HEK293T (cell line): ENCODE measurements at regions not wholly inside any gene's neighbourhood (a gene's known extent, or its start where the extent isn't known, plus 50 kb on each side); places are given as distances from the start of the nearest gene placed in this dataset.

Source experiments
- CTCF ChIA-PET: fragments of 350-600 bp; formaldehyde crosslinking; extraction: SDS; loops from one replicate; lab custom pipeline; 2021; ENCODE audit warnings: antibody characterized with exemption, inconsistent platforms; lab: Yijun Ruan, JAX
- POLR2A ChIA-PET: fragments of 350-600 bp; formaldehyde crosslinking; extraction: SDS; loops from one replicate; lab custom pipeline; 2020; ENCODE audit warnings: antibody characterized with exemption, inconsistent platforms; lab: Yijun Ruan, JAX
- DNase-seq: peaks from one replicate; pipeline ENCODE4 v3.0.0; 2012; ENCODE audit warnings: mixed read lengths; ENCODE audit errors: extremely low spot score
- ARNT ChIP-seq: fragments of 450-650 bp; IDR thresholded peaks from 2 replicates; pipeline ENCODE4 v1.6.1; 2017; ENCODE audit warnings: mild to moderate bottlenecking
- BHLHE40 ChIP-seq: fragments of 450-650 bp; IDR thresholded peaks from 2 replicates; pipeline ENCODE4 v1.6.1; 2016; ENCODE audit warnings: mild to moderate bottlenecking, moderate library complexity, borderline replicate concordance
- CTBP1 ChIP-seq: fragments of 450-650 bp; IDR thresholded peaks from 2 replicates; pipeline ENCODE4 v1.6.1; 2016; ENCODE audit warnings: borderline replicate concordance
- ELF4 ChIP-seq: fragments of 450-650 bp; IDR thresholded peaks from 2 replicates; pipeline ENCODE4 v1.6.1; 2017; ENCODE audit warnings: antibody characterized with exemption
- FOXA1 ChIP-seq: fragments of 450-650 bp; IDR thresholded peaks from 2 replicates; pipeline ENCODE4 v1.6.1; 2016; ENCODE audit warnings: mild to moderate bottlenecking
- FOXK2 ChIP-seq: fragments of 450-650 bp; IDR thresholded peaks from 2 replicates; pipeline ENCODE4 v1.6.1; 2016; ENCODE audit warnings: mild to moderate bottlenecking
- FOXM1 ChIP-seq: fragments of 450-650 bp; IDR thresholded peaks from 2 replicates; pipeline ENCODE4 v1.6.1; 2017; ENCODE audit warnings: mild to moderate bottlenecking, borderline replicate concordance
- HDGF ChIP-seq: fragments of 450-650 bp; IDR thresholded peaks from 2 replicates; pipeline ENCODE4 v1.6.1; 2017; ENCODE audit warnings: antibody characterized with exemption, borderline replicate concordance
- L3MBTL2 ChIP-seq: fragments of 450-650 bp; conservative IDR thresholded peaks from 2 replicates; pipeline ENCODE4 v1.6.1; 2016; ENCODE audit warnings: mild to moderate bottlenecking
- LEF1 ChIP-seq: fragments of 450-650 bp; IDR thresholded peaks from 2 replicates; pipeline ENCODE4 v1.6.1; 2017; ENCODE audit warnings: mild to moderate bottlenecking, borderline replicate concordance
- NFRKB ChIP-seq: fragments of 450-650 bp; IDR thresholded peaks from 2 replicates; pipeline ENCODE4 v1.6.1; 2016; ENCODE audit warnings: mild to moderate bottlenecking, moderate library complexity
- PKNOX1 ChIP-seq: fragments of 450-650 bp; IDR thresholded peaks from 2 replicates; pipeline ENCODE4 v1.6.1; 2016
- SP1 ChIP-seq: fragments of 450-650 bp; IDR thresholded peaks from 2 replicates; pipeline ENCODE4 v1.6.1; 2017
- SUZ12 ChIP-seq: fragments of 450-650 bp; IDR thresholded peaks from 2 replicates; pipeline ENCODE4 v1.6.1; 2016; ENCODE audit warnings: mild to moderate bottlenecking
- TARDBP ChIP-seq: fragments of 450-650 bp; IDR thresholded peaks from 2 replicates; pipeline ENCODE4 v1.6.1; 2016
- ZNF384 ChIP-seq: fragments of 450-650 bp; IDR thresholded peaks from 2 replicates; pipeline ENCODE4 v1.6.1; 2016

- no peak for DNase-seq
- TF ChIP-seq FOXM1 = no peak
- no peak for TF ChIP-seq HDGF
- no peak for TF ChIP-seq SUZ12
- no peak for TF ChIP-seq FOXA1
- TF ChIP-seq SP1 = no peak
- TF ChIP-seq L3MBTL2 = no peak
- no peak for TF ChIP-seq BHLHE40
- no peak for TF ChIP-seq ARNT
- no peak for TF ChIP-seq ELF4
- TF ChIP-seq CTBP1 = no peak
- TF ChIP-seq TARDBP = no peak
- TF ChIP-seq LEF1 = no peak
- TF ChIP-seq FOXK2 = no peak
- TF ChIP-seq NFRKB = no peak
- TF ChIP-seq ZNF384 = no peak
- ChIA-PET CTCF (no interaction called here), POLR2A (no interaction called here)
These were observed 250.3 kb downstream of the SEC61B start for GRCh38 chr9:99472240-99472915.

GRCh38 chr9:99472916-99473245 lies 250.8 kb downstream of the SEC61B start:
- TF ChIP-seq NFRKB = no peak
- no peak for TF ChIP-seq HDGF
- TF ChIP-seq BHLHE40 = no peak
- no peak for TF ChIP-seq SUZ12
- TF ChIP-seq ARNT = no peak
- TF ChIP-seq TARDBP = no peak
- no peak for TF ChIP-seq FOXA1
- TF ChIP-seq FOXM1 = no peak
- TF ChIP-seq LEF1 = no peak
- TF ChIP-seq PKNOX1 = no peak
- no peak for TF ChIP-seq L3MBTL2
- no peak for TF ChIP-seq ELF4
- TF ChIP-seq SP1 = no peak
- no peak for TF ChIP-seq FOXK2
- TF ChIP-seq CTBP1 = no peak
- no peak for TF ChIP-seq ZNF384
- DNase-seq = no peak
- CTCF ChIA-PET = no interaction called here
- POLR2A ChIA-PET = no interaction called here

GRCh38 chr9:99474186-99474585 lies 252.1 kb downstream of the SEC61B start:
- CTCF ChIA-PET = no interaction called here
- POLR2A ChIA-PET = no interaction called here
- no peak for TF ChIP-seq BHLHE40
- TF ChIP-seq FOXK2 = no peak
- TF ChIP-seq ARNT = no peak
- no peak for TF ChIP-seq FOXA1
- no peak for TF ChIP-seq FOXM1
- TF ChIP-seq HDGF = no peak
- no peak for TF ChIP-seq LEF1
- no peak for TF ChIP-seq TARDBP
- TF ChIP-seq PKNOX1 = no peak
- no peak for TF ChIP-seq SUZ12
- DNase-seq = no peak

GRCh38 chr9:99475401-99476065 lies 253.5 kb downstream of the SEC61B start:
- CTCF ChIA-PET = no interaction called here

GRCh38 chr9:99478469-99479027 lies 256.5 kb downstream of the SEC61B start:
- CTCF ChIA-PET = no interaction called here
- POLR2A ChIA-PET = no interaction called here
- TF ChIP-seq FOXK2 = no peak
- peak; percentile 57 for TF ChIP-seq PKNOX1
- no peak for TF ChIP-seq ELF4
- TF ChIP-seq FOXM1 = no peak
- no peak for DNase-seq

More at GRCh38 chr9:99475401-99476065, 253.5 kb downstream of the SEC61B start:
- POLR2A ChIA-PET = no interaction called here
- no peak for DNase-seq
- TF ChIP-seq ARNT (no peak), CTBP1 (no peak), ZNF384 (no peak), TARDBP (no peak), FOXM1 (no peak), L3MBTL2 (no peak), SP1 (no peak), NFRKB (no peak), FOXK2 (no peak), SUZ12 (no peak), ELF4 (no peak)

- no peak for DNase-seq
- ChIA-PET CTCF (no interaction called here), POLR2A (no interaction called here)
- TF ChIP-seq PKNOX1 (peak; percentile 71), LEF1 (no peak), FOXM1 (no peak), FOXA1 (no peak), SP1 (no peak), ELF4 (no peak)
These were observed 257.8 kb downstream of the SEC61B start for GRCh38 chr9:99479929-99480328.
